ENCODE measurements at regions not wholly inside any gene's neighbourhood (a gene's known extent, or its start where the extent isn't known, plus 50 kb on each side); places are given as distances from the start of the nearest gene placed in this dataset.
A peak's percentile ranks its signal among the peaks of the same experiment; 100 is the strongest.
"Not testable (repeated sequence)": the region's sequence is repeated elsewhere in the genome, so short reads cannot be mapped to it uniquely, and the experiment has no call there.

GRCh38 chr6:51152594-51152993 lies 333.9 kb downstream of the TFAP2B start:
- no peak for DNase-seq (ENCODE audit: low read depth)

- DNase-seq (ENCODE audit: low read depth) = no peak
Measured at GRCh38 chr6:51153109-51153508, 334.4 kb downstream of the TFAP2B start.

GRCh38 chr6:51154925-51155324 lies 336.3 kb downstream of the TFAP2B start:
- DNase-seq (ENCODE audit: low read depth) = not testable (repeated sequence)

- DNase-seq (ENCODE audit: low read depth) = not testable (repeated sequence)
Measured at GRCh38 chr6:51159260-51159659, 340.6 kb downstream of the TFAP2B start.

GRCh38 chr6:51161752-51162151 lies 343.1 kb downstream of the TFAP2B start:
- no peak for DNase-seq (ENCODE audit: low read depth)

GRCh38 chr6:51163843-51164529 lies 345.3 kb downstream of the TFAP2B start:
- DNase-seq (ENCODE audit: low read depth) = no peak

GRCh38 chr6:51166914-51167313 lies 348.2 kb downstream of the TFAP2B start:
- no peak for DNase-seq (ENCODE audit: low read depth)

- DNase-seq (ENCODE audit: low read depth) = no peak
Measured at GRCh38 chr6:51167468-51167867, 348.8 kb downstream of the TFAP2B start.

- no peak for DNase-seq (ENCODE audit: low read depth)
Measured at GRCh38 chr6:51182827-51183226, 364.2 kb downstream of the TFAP2B start.

GRCh38 chr6:51184046-51184445 lies 365.4 kb downstream of the TFAP2B start:
- no peak for DNase-seq (ENCODE audit: low read depth)

GRCh38 chr6:51193163-51193562 lies 374.5 kb downstream of the TFAP2B start:
- DNase-seq (ENCODE audit: low read depth) = not testable (repeated sequence)

- DNase-seq (ENCODE audit: low read depth) = no peak
Measured at GRCh38 chr6:51199105-51199552, 380.5 kb downstream of the TFAP2B start.

- peak; percentile 3 for DNase-seq (ENCODE audit: low read depth)
Measured at GRCh38 chr6:51199733-51200260, 381.1 kb downstream of the TFAP2B start.

GRCh38 chr6:51200676-51201075 lies 382.0 kb downstream of the TFAP2B start:
- no peak for DNase-seq (ENCODE audit: low read depth)

- DNase-seq (ENCODE audit: low read depth) = not testable (repeated sequence)
Measured at GRCh38 chr6:51202653-51203052, 384.0 kb downstream of the TFAP2B start.

- no peak for DNase-seq (ENCODE audit: low read depth)
Measured at GRCh38 chr6:51203504-51203903, 384.8 kb downstream of the TFAP2B start.

GRCh38 chr6:51206686-51207085 lies 388.0 kb downstream of the TFAP2B start:
- not testable (repeated sequence) for DNase-seq (ENCODE audit: low read depth)

- no peak for DNase-seq (ENCODE audit: low read depth)
Measured at GRCh38 chr6:51209651-51210050, 391.0 kb downstream of the TFAP2B start.

GRCh38 chr6:51213811-51214210 lies 395.1 kb downstream of the TFAP2B start:
- no peak for DNase-seq (ENCODE audit: low read depth)

- no peak for DNase-seq (ENCODE audit: low read depth)
Measured at GRCh38 chr6:51214442-51214841, 395.8 kb downstream of the TFAP2B start.

- no peak for DNase-seq (ENCODE audit: low read depth)
Measured at GRCh38 chr6:51218181-51218580, 399.5 kb downstream of the TFAP2B start.

- not testable (repeated sequence) for DNase-seq (ENCODE audit: low read depth)
Measured at GRCh38 chr6:51224580-51225240, 406.0 kb downstream of the TFAP2B start.

- DNase-seq (ENCODE audit: low read depth) = no peak
Measured at GRCh38 chr6:51241376-51241775, 422.7 kb downstream of the TFAP2B start.
